OCI-LY7 (cell line): ENCODE measurements at regions not wholly inside any gene's neighbourhood (a gene's known extent, or its start where the extent isn't known, plus 50 kb on each side); places are given as distances from the start of the nearest gene placed in this dataset.
"Not testable (repeated sequence)": the region's sequence is repeated elsewhere in the genome, so short reads cannot be mapped to it uniquely, and the experiment has no call there.

Source experiments
- BruUV-seq: library from RNA; stranded (reverse); fragments of 400-500 nt; replicated peaks from 2 replicates; lab custom pipeline; 2021; lab: Mats Ljungman, UMichigan
- CTCF ChIA-PET: fragments of 300-600 bp; sonication (Branson Sonifier 250); formaldehyde crosslinking; loops from one replicate; lab custom pipeline; 2022; ENCODE audit warnings: antibody characterized with exemption; ENCODE audit not compliant: unreplicated experiment; lab: Charles Lee
- POLR2A ChIA-PET: fragments of 300-600 bp; sonication (Branson Sonifier 250); formaldehyde crosslinking; loops from one replicate; lab custom pipeline; 2022; ENCODE audit warnings: antibody characterized with exemption; lab: Charles Lee
- DNase-seq: peaks from one replicate; pipeline ENCODE4 v3.0.0-alpha.2; 2015; ENCODE audit warnings: low spot score
- H2AFZ ChIP-seq: fragments of 200-600 bp; sonication (generic), shearing (Covaris generic); 2 replicates; pipeline ENCODE4 v1.6.1; 2014; ENCODE audit warnings: mild to moderate bottlenecking, antibody characterized with exemption, low read length, moderate library complexity
- H3K27ac ChIP-seq: fragments of 200-600 bp; sonication (generic); 2 replicates; pipeline ENCODE4 v1.5.1; 2014; ENCODE audit warnings: mixed run types, low read depth, mild to moderate bottlenecking, moderate library complexity, low read length, inconsistent platforms; ENCODE audit not compliant: poor library complexity, severe bottlenecking
- H3K36me3 ChIP-seq: fragments of 200-600 bp; sonication (generic); 2 replicates; pipeline ENCODE4 v1.6.1; 2014; ENCODE audit warnings: mild to moderate bottlenecking, antibody characterized with exemption, low read length, moderate library complexity, mixed read lengths; ENCODE audit not compliant: insufficient read depth
- H3K4me1 ChIP-seq: fragments of 200-600 bp; sonication (generic); 2 replicates; pipeline ENCODE4 v1.5.1; 2014; ENCODE audit warnings: mild to moderate bottlenecking, low read length; ENCODE audit not compliant: insufficient read depth, poor library complexity, severe bottlenecking
- H3K4me2 ChIP-seq: fragments of 200-600 bp; sonication (generic); 2 replicates; pipeline ENCODE4 v1.6.1; 2014; ENCODE audit warnings: mild to moderate bottlenecking, low read length
- H3K4me3 ChIP-seq: fragments of 200-600 bp; sonication (generic); 2 replicates; pipeline ENCODE4 v1.5.1; 2014; ENCODE audit warnings: mild to moderate bottlenecking, low read depth, low read length; ENCODE audit not compliant: poor library complexity, severe bottlenecking
- H3K79me2 ChIP-seq: fragments of 200-600 bp; sonication (generic); 2 replicates; pipeline ENCODE4 v1.6.1; 2016; ENCODE audit warnings: low read depth, mild to moderate bottlenecking, low read length, moderate library complexity, mixed read lengths; ENCODE audit not compliant: insufficient read depth
- H3K9me2 ChIP-seq: fragments of 200-600 bp; sonication (generic); 2 replicates; pipeline ENCODE4 v1.6.1; 2016; ENCODE audit warnings: mild to moderate bottlenecking, low read length, mixed read lengths; ENCODE audit not compliant: insufficient read depth
- H3K9me3 ChIP-seq: fragments of 200-600 bp; sonication (generic); 2 replicates; pipeline ENCODE4 v1.6.1; 2014; ENCODE audit warnings: mild to moderate bottlenecking, mixed run types, low read length, mixed read lengths
- H4K20me1 ChIP-seq: fragments of 200-600 bp; sonication (generic); 2 replicates; pipeline ENCODE4 v1.6.1; 2014; ENCODE audit warnings: mild to moderate bottlenecking, antibody characterized with exemption, low read length, moderate library complexity, mixed read lengths; ENCODE audit not compliant: insufficient read depth
- EZH2phosphoT487 ChIP-seq: fragments of 200-600 bp; sonication (generic); IDR thresholded peaks from 2 replicates; pipeline ENCODE4 v1.6.1; 2018; ENCODE audit warnings: low read depth, borderline replicate concordance, mild to moderate bottlenecking, mixed run types, antibody characterized with exemption, low read length, moderate library complexity, mixed read lengths
- intact Hi-C: fragments of 100-400 bp; cut with micrococcal nuclease; formaldehyde crosslinking; loops from one replicate; pipeline ENCODE4 v1.10.0; 2022; ENCODE audit not compliant: unreplicated experiment
- TF ChIP-seq, protein P1 (sequence below): fragments of 200-600 bp; sonication (generic); conservative IDR thresholded peaks from 2 replicates; pipeline ENCODE4 v1.5.1; 2014; ENCODE audit warnings: mild to moderate bottlenecking, antibody characterized with exemption, low read length, moderate library complexity, mixed read lengths

DNA sequence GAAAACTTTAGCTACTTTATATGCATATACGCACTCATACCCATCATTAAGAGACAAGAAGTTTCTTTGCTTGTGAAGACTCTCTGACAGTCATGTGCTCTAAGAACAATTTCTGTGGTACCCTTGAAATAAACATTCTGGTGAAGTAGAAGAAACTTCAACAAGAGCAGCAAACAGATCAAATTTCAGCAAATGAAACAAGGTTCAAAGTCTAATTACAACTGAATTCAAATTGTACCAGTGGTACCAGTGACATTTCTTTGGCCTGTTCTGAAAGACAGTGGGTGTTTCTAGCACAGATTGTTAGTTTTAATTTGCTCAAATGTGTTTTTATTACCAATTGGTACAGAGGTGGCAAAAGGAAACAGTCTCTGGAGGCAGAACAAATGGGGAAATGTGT lies 391.0 kb downstream of the CHSY3 start:
- no peaks in the 10 kb centered on the region for H3K9me3 ChIP-seq
- intact Hi-C loops: no loop called here
- POLR2A ChIA-PET: no interaction called here
- no peaks in the 10 kb centered on the region for H3K36me3 ChIP-seq
- H3K4me1 ChIP-seq: no peaks in the 10 kb centered on the region
- TF ChIP-seq, protein P1, sequence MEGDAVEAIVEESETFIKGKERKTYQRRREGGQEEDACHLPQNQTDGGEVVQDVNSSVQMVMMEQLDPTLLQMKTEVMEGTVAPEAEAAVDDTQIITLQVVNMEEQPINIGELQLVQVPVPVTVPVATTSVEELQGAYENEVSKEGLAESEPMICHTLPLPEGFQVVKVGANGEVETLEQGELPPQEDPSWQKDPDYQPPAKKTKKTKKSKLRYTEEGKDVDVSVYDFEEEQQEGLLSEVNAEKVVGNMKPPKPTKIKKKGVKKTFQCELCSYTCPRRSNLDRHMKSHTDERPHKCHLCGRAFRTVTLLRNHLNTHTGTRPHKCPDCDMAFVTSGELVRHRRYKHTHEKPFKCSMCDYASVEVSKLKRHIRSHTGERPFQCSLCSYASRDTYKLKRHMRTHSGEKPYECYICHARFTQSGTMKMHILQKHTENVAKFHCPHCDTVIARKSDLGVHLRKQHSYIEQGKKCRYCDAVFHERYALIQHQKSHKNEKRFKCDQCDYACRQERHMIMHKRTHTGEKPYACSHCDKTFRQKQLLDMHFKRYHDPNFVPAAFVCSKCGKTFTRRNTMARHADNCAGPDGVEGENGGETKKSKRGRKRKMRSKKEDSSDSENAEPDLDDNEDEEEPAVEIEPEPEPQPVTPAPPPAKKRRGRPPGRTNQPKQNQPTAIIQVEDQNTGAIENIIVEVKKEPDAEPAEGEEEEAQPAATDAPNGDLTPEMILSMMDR: no peak
- no peak for TF ChIP-seq EZH2phosphoT487
- BruUV-seq: no TSS peak
- H2AFZ ChIP-seq: no peak overlapping the region; the same call in 1 of the 2 replicates
- H3K27ac ChIP-seq: no peak overlapping the region
- CTCF ChIA-PET: no interaction called here
- no peaks in the 10 kb centered on the region for H4K20me1 ChIP-seq
- H3K4me3 ChIP-seq: no peak overlapping the region
- no peak for DNase-seq
- 0 out of 2 replicates have a peak, but pooled peaks cover 4% of the 10 kb centered on the region for H3K9me2 ChIP-seq
- no peaks in the 10 kb centered on the region for H3K79me2 ChIP-seq
- H3K4me2 ChIP-seq: no peak overlapping the region

DNA sequence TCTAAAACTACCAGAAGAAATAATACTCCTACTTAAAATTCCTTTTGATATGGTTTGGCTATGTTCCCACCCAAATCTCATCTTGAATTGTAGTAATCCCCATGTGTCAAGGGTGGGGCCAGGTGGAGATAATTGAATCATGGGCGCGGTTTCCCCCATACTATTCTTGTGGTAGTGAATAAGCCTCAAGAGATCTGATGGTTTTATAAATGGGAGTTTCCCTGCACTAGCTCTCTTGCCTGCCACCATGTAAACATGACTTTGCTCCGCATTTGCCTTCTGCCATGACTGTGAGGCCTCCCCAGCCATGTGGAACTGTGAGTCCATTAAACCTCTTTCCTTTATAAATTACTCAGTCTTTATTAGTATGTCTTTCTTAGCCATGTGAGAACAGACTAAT lies 390.5 kb downstream of the CHSY3 start:
- H3K36me3 ChIP-seq, H2AFZ ChIP-seq, H3K27ac ChIP-seq, intact Hi-C loops, DNase-seq, CTCF ChIA-PET, H3K4me2 ChIP-seq, H4K20me1 ChIP-seq, H3K4me3 ChIP-seq, H3K4me1 ChIP-seq, H3K79me2 ChIP-seq, POLR2A ChIA-PET, H3K9me3 ChIP-seq, BruUV-seq, H3K9me2 ChIP-seq: not testable (repeated sequence)

DNA sequence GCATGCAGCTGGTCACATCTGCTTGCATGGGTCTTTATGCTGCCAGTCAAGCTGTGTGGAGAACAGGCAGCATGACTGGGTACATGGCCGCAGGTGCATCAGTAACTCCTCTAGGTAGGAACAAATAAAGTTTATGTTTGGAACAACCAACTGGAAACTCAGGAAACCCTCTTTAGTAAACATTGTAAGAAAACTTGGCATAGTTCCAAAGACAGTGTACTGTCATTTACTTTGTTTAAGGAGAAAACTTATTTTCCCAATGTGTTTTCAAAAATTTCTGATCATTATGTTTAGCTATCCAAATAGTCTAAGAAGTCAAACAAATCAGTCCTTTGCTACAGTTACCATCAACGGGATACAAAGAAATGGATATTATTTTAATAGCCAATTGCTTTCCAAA lies 386.0 kb downstream of the CHSY3 start:
- intact Hi-C loops: no loop called here
- TF ChIP-seq, protein P1: no peak
- no peak for TF ChIP-seq EZH2phosphoT487
- H3K36me3 ChIP-seq: no peaks in the 10 kb centered on the region
- no peaks in the 10 kb centered on the region for H3K9me2 ChIP-seq
- no peak overlapping the region for H3K4me2 ChIP-seq
- H4K20me1 ChIP-seq: no peaks in the 10 kb centered on the region
- no peak overlapping the region for H3K4me3 ChIP-seq
- H3K27ac ChIP-seq: no peak overlapping the region
- H3K9me3 ChIP-seq: no peaks in the 10 kb centered on the region
- H3K4me1 ChIP-seq: no peaks in the 10 kb centered on the region
- CTCF ChIA-PET: no interaction called here
- no TSS peak for BruUV-seq
- H2AFZ ChIP-seq: no peak overlapping the region
- H3K79me2 ChIP-seq: no peaks in the 10 kb centered on the region
- POLR2A ChIA-PET: interaction anchor here (1.2 kb wide), 1 partner anchor 1824 kb away, joined by 4 read pairs; no protein-coding TSS in a partner anchor
- no peak for DNase-seq
